HG03354 (cell line): ENCODE measurements at regions not wholly inside any gene's neighbourhood (a gene's known extent, or its start where the extent isn't known, plus 50 kb on each side); places are given as distances from the start of the nearest gene placed in this dataset.
A peak's percentile ranks its signal among the peaks of the same experiment; 100 is the strongest.

Experiments
- ATAC-seq: cut with Tn5 transposase; IDR thresholded peaks from one replicate; pipeline ENCODE4 v1.9.1; 2021; ENCODE audit warnings: mild to moderate bottlenecking; ENCODE audit not compliant: unreplicated experiment, poor library complexity, severe bottlenecking

GRCh38 chr16:9434659-9435058, 343.2 kb downstream of the HAPSTR1 start:
- ATAC-seq = no peak

- ATAC-seq = no peak
Observed at GRCh38 chr16:9436175-9436574, 344.7 kb downstream of the HAPSTR1 start.

- ATAC-seq = no peak
Observed at GRCh38 chr16:9437115-9437514, 345.7 kb downstream of the HAPSTR1 start.

- ATAC-seq = no peak
Observed at GRCh38 chr16:9438991-9439390, 347.5 kb downstream of the HAPSTR1 start.

- ATAC-seq = no peak
Observed at GRCh38 chr16:9441012-9441411, 349.6 kb downstream of the HAPSTR1 start.

GRCh38 chr16:9443864-9444263, 352.4 kb downstream of the HAPSTR1 start:
- no peak for ATAC-seq

- ATAC-seq = no peak
Observed at GRCh38 chr16:9446471-9447194, 355.2 kb downstream of the HAPSTR1 start.

GRCh38 chr16:9447195-9447551, 355.7 kb downstream of the HAPSTR1 start:
- no peak for ATAC-seq

GRCh38 chr16:9447699-9448098, 356.3 kb downstream of the HAPSTR1 start:
- no peak for ATAC-seq

GRCh38 chr16:9449597-9449996, 358.2 kb downstream of the HAPSTR1 start:
- no peak for ATAC-seq

- no peak for ATAC-seq
Observed at GRCh38 chr16:9457215-9457614, 365.8 kb downstream of the HAPSTR1 start.

- ATAC-seq = no peak
Observed at GRCh38 chr16:9458816-9459215, 367.4 kb downstream of the HAPSTR1 start.

- no peak for ATAC-seq
Observed at GRCh38 chr16:9462984-9463383, 371.5 kb downstream of the HAPSTR1 start.

GRCh38 chr16:9463461-9463860, 372.0 kb downstream of the HAPSTR1 start:
- ATAC-seq = no peak

GRCh38 chr16:9465161-9465560, 373.7 kb downstream of the HAPSTR1 start:
- ATAC-seq = no peak

GRCh38 chr16:9469512-9469911, 378.1 kb downstream of the HAPSTR1 start:
- ATAC-seq = no peak

GRCh38 chr16:9476744-9477143, 385.3 kb downstream of the HAPSTR1 start:
- ATAC-seq = peak; percentile 80

GRCh38 chr16:9479008-9479407, 387.6 kb downstream of the HAPSTR1 start:
- no peak for ATAC-seq

- no peak for ATAC-seq
Observed at GRCh38 chr16:9480503-9480902, 389.1 kb downstream of the HAPSTR1 start.

- no peak for ATAC-seq
Observed at GRCh38 chr16:9481747-9482730, 390.6 kb downstream of the HAPSTR1 start.

GRCh38 chr16:9484426-9484825, 393.0 kb downstream of the HAPSTR1 start:
- ATAC-seq = no peak
